ENCODE measurements at regions not wholly inside any gene's neighbourhood (a gene's known extent, or its start where the extent isn't known, plus 50 kb on each side); places are given as distances from the start of the nearest gene placed in this dataset.

DNA sequence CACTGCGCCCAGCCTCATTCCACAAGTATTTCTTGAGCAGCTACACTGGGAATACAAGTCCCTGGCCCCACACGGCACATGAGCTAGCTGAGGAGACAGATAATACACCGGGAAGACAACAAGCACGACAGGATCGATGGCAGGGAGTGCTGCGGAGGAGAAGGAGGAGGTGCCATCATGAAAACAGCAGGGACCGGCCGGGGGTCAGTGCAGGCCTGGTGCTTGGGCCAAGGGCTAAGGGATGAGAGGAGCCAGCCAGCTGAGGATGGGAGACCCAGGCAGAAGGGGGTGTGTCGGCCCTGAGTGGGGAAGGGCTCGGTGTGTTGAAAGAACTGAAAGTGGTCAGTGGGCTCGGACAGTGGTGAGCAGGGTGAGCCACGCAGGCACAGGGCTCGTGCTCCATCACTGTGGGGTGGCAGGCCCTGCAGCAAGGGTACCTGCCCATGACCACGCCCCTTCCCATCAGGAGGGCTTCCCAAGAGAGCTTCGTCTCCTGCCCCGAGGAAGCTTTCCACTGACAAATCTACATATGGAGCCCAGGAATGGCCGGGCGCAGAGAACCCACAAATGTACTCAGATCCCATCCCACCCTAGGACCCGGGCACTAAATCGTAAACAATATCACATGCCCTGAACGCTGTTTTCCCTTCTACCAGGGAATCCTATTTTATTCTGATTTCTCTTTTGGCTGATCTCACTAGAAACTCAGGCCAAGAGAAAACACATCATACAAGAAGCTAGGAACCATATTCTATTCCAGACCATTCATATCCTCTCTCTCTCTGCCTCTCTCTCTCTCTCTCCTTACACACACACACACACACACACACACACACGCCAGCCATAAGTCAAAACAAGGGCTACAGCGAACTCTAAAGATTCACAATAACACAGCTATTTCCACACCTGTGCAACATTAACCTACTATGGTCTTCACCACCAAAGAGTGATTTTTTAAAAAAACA is 50.7 kb upstream of the TNRC6C start:
- DNase-seq = no peak

DNA sequence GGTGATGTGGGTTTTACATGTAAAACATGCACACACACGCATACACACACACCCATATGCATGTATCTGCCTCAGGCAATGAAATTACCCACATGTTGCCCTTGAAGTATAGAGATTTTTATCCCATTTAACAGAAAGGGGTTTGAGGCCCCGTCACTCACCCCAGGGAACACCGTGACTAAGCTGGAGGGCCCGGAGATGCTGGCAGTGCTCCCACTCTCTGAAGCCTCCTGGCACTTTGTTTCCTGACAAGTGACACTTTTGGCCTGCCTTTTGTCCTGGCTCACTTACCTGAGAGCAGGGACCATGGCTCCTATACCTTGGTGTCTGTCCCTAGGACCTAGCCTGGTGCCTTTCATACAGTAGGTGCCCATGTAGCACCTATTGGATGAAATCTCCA is 50.0 kb upstream of the TNRC6C start:
- DNase-seq = no peak

All from SW 1271 (cell line).